ENCODE measurements at regions not wholly inside any gene's neighbourhood (a gene's known extent, or its start where the extent isn't known, plus 50 kb on each side); places are given as distances from the start of the nearest gene placed in this dataset.

DNA sequence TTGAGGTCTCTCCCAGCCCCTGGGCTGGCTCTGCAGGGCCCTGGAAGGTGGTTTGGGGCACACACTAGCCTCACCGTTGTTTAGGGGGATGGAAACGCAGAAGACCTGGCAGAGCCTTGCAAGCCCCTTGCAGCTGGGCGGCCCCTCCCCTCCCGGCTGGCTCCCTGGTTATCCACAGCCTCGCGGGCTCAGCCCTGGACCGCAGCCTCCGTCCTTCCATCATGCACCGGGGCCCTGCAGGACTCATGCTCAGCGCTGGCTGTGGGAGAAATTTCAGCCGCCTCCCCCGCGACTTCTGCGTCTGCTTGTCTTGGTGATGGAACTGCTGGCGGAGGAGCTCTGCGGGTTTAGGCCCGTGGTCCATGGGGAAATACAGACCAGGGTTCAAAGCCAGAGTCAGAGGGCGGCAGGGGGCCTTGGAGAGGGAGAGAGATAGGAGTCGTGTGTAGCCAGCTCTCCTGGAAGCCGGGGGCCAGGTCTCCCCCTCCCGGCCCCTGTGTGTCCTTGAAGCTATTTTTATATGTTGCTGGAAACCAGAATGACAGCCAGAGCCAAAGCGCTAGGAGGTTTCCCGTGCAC, 75.8 kb upstream of the IER5L start:
- no peak for DNase-seq (ENCODE audit: low spot score)
- TF ChIP-seq, protein P1, sequence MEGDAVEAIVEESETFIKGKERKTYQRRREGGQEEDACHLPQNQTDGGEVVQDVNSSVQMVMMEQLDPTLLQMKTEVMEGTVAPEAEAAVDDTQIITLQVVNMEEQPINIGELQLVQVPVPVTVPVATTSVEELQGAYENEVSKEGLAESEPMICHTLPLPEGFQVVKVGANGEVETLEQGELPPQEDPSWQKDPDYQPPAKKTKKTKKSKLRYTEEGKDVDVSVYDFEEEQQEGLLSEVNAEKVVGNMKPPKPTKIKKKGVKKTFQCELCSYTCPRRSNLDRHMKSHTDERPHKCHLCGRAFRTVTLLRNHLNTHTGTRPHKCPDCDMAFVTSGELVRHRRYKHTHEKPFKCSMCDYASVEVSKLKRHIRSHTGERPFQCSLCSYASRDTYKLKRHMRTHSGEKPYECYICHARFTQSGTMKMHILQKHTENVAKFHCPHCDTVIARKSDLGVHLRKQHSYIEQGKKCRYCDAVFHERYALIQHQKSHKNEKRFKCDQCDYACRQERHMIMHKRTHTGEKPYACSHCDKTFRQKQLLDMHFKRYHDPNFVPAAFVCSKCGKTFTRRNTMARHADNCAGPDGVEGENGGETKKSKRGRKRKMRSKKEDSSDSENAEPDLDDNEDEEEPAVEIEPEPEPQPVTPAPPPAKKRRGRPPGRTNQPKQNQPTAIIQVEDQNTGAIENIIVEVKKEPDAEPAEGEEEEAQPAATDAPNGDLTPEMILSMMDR (conservative IDR thresholded peaks at IDR 0.05; ENCODE audit: low read depth) = no peak
- POLR2A ChIA-PET (ENCODE audit: low non-redundant PET) = no interaction called here
- CTCF ChIA-PET = no interaction called here
- no peak overlapping the region for H3K27ac ChIP-seq

GRCh38 chr9:129252937-129253802, 75.1 kb upstream of the IER5L start:
- ChIA-PET POLR2A (ENCODE audit: low non-redundant PET) (no interaction called here), CTCF (no interaction called here)
- DNase-seq (ENCODE audit: low spot score) = no peak
- TF ChIP-seq, protein P1 (conservative IDR thresholded peaks at IDR 0.05; ENCODE audit: low read depth) = no peak
- no peak overlapping the region for H3K27ac ChIP-seq

DNA sequence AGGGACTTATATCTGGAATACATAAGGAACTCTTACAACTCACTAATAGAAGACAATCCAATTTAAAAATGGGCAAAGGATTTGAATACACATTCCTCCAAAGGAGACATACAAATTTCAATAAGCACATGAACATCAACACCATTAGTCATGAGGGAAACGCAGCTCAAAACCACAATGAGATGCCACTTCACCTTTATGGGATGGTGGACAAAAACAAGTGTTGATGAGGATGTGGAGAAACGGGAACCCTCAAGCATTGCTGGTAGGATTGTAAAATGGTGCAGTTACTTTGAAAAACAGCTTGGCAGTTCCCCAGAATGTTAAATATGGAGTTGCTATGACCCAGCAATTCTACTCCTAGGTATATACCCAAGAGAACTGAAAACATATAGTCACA, 72.7 kb upstream of the IER5L start:
- H3K27ac ChIP-seq = no peak overlapping the region
- POLR2A ChIA-PET (ENCODE audit: low non-redundant PET) = no interaction called here
- no peak for DNase-seq (ENCODE audit: low spot score)
- CTCF ChIA-PET = interaction anchor here (0.6 kb wide), 1 partner anchor 59 kb away, joined by 5 read pairs; no protein-coding TSS in a partner anchor
- TF ChIP-seq, protein P1 (conservative IDR thresholded peaks at IDR 0.05; ENCODE audit: low read depth) = no peak

GRCh38 chr9:129247285-129248153, 69.5 kb upstream of the IER5L start:
- TF ChIP-seq, protein P1 (conservative IDR thresholded peaks at IDR 0.05; ENCODE audit: low read depth) = no peak
- CTCF ChIA-PET = no interaction called here
- no peak for DNase-seq (ENCODE audit: low spot score)

GRCh38 chr9:129245276-129245675, 67.2 kb upstream of the IER5L start:
- DNase-seq (ENCODE audit: low spot score) = peak; percentile 38
- peak overlapping the region; percentile 5; the same call in 1 of the 2 replicates for H3K27ac ChIP-seq
- ChIA-PET CTCF (interaction anchor here (0.8 kb wide), 1 partner anchor 14 kb away, joined by 3 read pairs; no protein-coding TSS in a partner anchor), POLR2A (ENCODE audit: low non-redundant PET) (interaction anchor here (0.9 kb wide), 1 partner anchor 67 kb away, joined by 4 read pairs; the partner anchor contains the start of gene IER5L)
- TF ChIP-seq, protein P1 (conservative IDR thresholded peaks at IDR 0.05; ENCODE audit: low read depth) = no peak

More at GRCh38 chr9:129247285-129248153, 69.5 kb upstream of the IER5L start:
- no peak overlapping the region for H3K27ac ChIP-seq
- POLR2A ChIA-PET (ENCODE audit: low non-redundant PET) = interaction anchor here (0.6 kb wide), 1 partner anchor 86 kb away, joined by 3 read pairs; no protein-coding TSS in a partner anchor
